Left colon (tissue), 2 donors: ENCODE measurements at regions not wholly inside any gene's neighbourhood (a gene's known extent, or its start where the extent isn't known, plus 50 kb on each side); places are given as distances from the start of the nearest gene placed in this dataset.
"Not testable (repeated sequence)": the region's sequence is repeated elsewhere in the genome, so short reads cannot be mapped to it uniquely, and the experiment has no call there.

Experiments
- ATAC-seq: fragments of 200-7000 bp; cut with Tn5 transposase; one replicate; pipeline ENCODE4 v1.9.1; 2020; ENCODE audit warnings: mild to moderate bottlenecking, moderate library complexity
- DNase-seq, 2 donors: peaks; one replicate each; pipeline ENCODE4 v3.0.0-alpha.2; 2020
- intact Hi-C, 2 donors: fragments of 100-400 bp; cut with DNase I in 1 of 2; cut with micrococcal nuclease in 1 of 2; formaldehyde crosslinking; loops; one replicate each; pipeline versions ENCODE4 v1.11.2 to v1.14.0; 2022; cut with DNase I, micrococcal nuclease
- donor health status: DM: no; HTN: no; CAD: no.
- donor health status: DM: yes; HTN: yes; CAD: no.

GRCh38 chr5:142398011-142398729 is 73.3 kb upstream of the SPRY4 start:
- DNase-seq, ATAC-seq, intact Hi-C loops: not testable (repeated sequence)

- intact Hi-C loops: no loop called here
- DNase-seq (no peak), ATAC-seq (no peak)
Measured at GRCh38 chr5:142397178-142397577, 72.4 kb upstream of the SPRY4 start.

GRCh38 chr5:142396436-142397038 is 71.7 kb upstream of the SPRY4 start:
- no peak for ATAC-seq
- DNase-seq: no peak
- intact Hi-C loops: no loop called here

GRCh38 chr5:142395334-142395733 is 70.5 kb upstream of the SPRY4 start:
- intact Hi-C loops: no loop called here
- ATAC-seq (no peak), DNase-seq (no peak)

- ATAC-seq (no peak), DNase-seq (no peak)
- intact Hi-C loops: no loop called here
Measured at GRCh38 chr5:142391058-142391845, 66.4 kb upstream of the SPRY4 start.

GRCh38 chr5:142390334-142390733 is 65.5 kb upstream of the SPRY4 start:
- intact Hi-C loops: no loop called here
- ATAC-seq: no peak
- no peak for DNase-seq

GRCh38 chr5:142388696-142389095 is 63.9 kb upstream of the SPRY4 start:
- ATAC-seq (no peak), DNase-seq (no peak)
- intact Hi-C loops: no loop called here

- ATAC-seq (no peak), DNase-seq (no peak)
- intact Hi-C loops: no loop called here
Measured at GRCh38 chr5:142387024-142387682, 62.3 kb upstream of the SPRY4 start.

- ATAC-seq: no peak
- intact Hi-C loops: no loop called here
- DNase-seq: no peak
Measured at GRCh38 chr5:142386137-142387023, 61.6 kb upstream of the SPRY4 start.

GRCh38 chr5:142385194-142385593 is 60.4 kb upstream of the SPRY4 start:
- no peak for ATAC-seq
- intact Hi-C loops: no loop called here
- DNase-seq: no peak

GRCh38 chr5:142384014-142384413 is 59.2 kb upstream of the SPRY4 start:
- DNase-seq (peak; percentile 34 to 55), ATAC-seq (peak; percentile 99)
- intact Hi-C loops: no loop called here

GRCh38 chr5:142382186-142382585 is 57.4 kb upstream of the SPRY4 start:
- intact Hi-C loops: no loop called here
- ATAC-seq (no peak), DNase-seq (no peak)

- intact Hi-C loops: no loop called here
- no peak for DNase-seq
- no peak for ATAC-seq
Measured at GRCh38 chr5:142378737-142379634, 54.2 kb upstream of the SPRY4 start.

- DNase-seq (no peak), ATAC-seq (no peak)
- intact Hi-C loops: no loop called here
Measured at GRCh38 chr5:142375944-142376411, 51.2 kb upstream of the SPRY4 start.
